RWPE2 (cell line): ENCODE measurements at regions not wholly inside any gene's neighbourhood (a gene's known extent, or its start where the extent isn't known, plus 50 kb on each side); places are given as distances from the start of the nearest gene placed in this dataset.

Experiments used
- ATAC-seq: fragments of 200-7000 bp; cut with Tn5 transposase; 3 replicates; pipeline ENCODE4 v1.9.1; 2021; ENCODE audit warnings: low read depth
- DNase-seq: peaks from one replicate; pipeline ENCODE4 v3.0.0-alpha.2; 2020; ENCODE audit warnings: low spot score
- H3K27ac ChIP-seq: fragments of 450-650 bp; 2 replicates; pipeline ENCODE4 v1.5.1; 2017; ENCODE audit warnings: mild to moderate bottlenecking; ENCODE audit not compliant: poor library complexity, severe bottlenecking
- H3K27me3 ChIP-seq: fragments of 250-450 bp; sonication (Bioruptor Pico); 2 replicates; pipeline ENCODE4 v1.5.1; 2021; ENCODE audit warnings: mild to moderate bottlenecking, moderate library complexity; ENCODE audit not compliant: insufficient read depth, poor library complexity, severe bottlenecking
- H3K36me3 ChIP-seq: fragments of 250-450 bp; sonication (Bioruptor Pico); 2 replicates; pipeline ENCODE4 v1.5.1; 2020; ENCODE audit warnings: low read depth, mild to moderate bottlenecking, moderate library complexity
- H3K4me1 ChIP-seq: fragments of 250-450 bp; sonication (Bioruptor Pico); 2 replicates; pipeline ENCODE4 v1.5.1; 2021; ENCODE audit warnings: mild to moderate bottlenecking, moderate library complexity; ENCODE audit not compliant: insufficient read depth, poor library complexity, severe bottlenecking
- H3K4me3 ChIP-seq: fragments of 250-450 bp; sonication (Bioruptor Pico); 2 replicates; pipeline ENCODE4 v1.5.1; 2021; ENCODE audit warnings: mild to moderate bottlenecking, moderate library complexity; ENCODE audit not compliant: severe bottlenecking
- H3K9me3 ChIP-seq: fragments of 250-450 bp; sonication (Bioruptor Pico); 2 replicates; pipeline ENCODE4 v1.5.1; 2021; ENCODE audit warnings: mild to moderate bottlenecking, moderate library complexity; ENCODE audit not compliant: severe bottlenecking
- TF ChIP-seq, protein P1 (sequence below): fragments of 450-650 bp; IDR thresholded peaks from one replicate; pipeline ENCODE4 v1.5.1; 2017; ENCODE audit warnings: mild to moderate bottlenecking, moderate library complexity; ENCODE audit not compliant: poor library complexity, severe bottlenecking

DNA sequence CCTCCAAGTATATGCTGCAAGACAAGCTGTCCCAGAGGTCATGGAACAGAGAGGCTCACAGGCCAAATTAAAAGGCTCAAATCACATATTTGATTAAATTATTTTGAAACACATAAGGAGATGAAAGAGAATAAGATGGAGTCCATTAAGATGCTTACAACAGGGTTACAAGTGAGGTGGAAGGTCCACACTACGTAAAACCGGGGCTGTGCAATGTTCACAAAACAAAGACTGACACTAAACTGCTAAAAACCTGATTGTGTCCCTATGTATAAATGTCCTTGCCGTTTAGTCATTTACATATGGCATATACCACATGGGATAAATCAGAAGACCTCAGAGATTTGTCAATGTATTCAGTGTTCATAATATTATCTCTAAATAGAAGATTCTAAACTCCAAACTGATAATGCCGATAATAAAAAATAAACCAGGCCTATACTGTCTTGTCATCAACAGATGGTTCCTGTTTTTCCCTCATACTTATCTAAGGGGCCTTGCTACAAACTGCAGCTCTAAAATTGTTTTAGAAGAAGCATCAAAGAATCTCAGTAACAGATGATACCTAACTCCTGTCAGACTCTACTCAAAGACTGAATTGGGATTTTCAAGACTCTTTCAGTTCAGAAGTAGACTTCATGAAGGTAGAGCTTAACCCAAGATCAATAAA, 51.8 kb upstream of the RIPOR2 start:
- no peaks in the 10 kb centered on the region for H3K36me3 ChIP-seq

DNA sequence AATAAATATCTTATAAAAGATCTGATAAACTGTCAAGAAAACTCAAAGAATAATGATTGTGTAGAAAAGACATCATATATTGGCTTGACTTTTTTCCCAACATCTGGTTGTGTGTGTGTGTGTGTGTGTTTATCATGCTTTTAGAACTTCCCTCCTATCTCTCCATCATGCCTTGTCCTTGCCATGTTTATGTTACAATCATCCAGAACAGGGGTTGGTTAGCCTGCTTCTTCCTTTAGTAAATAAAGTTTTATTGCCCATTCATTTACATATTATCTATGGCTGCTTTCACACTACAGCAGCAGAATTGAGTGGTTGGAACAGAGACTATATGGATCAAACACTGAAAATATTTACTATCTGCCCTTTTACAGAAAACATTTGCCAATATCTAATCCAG, 52.8 kb upstream of the RIPOR2 start:
- H3K27ac ChIP-seq, result no peak overlapping the region
- no peak overlapping the region for H3K4me3 ChIP-seq
- H3K36me3 ChIP-seq, result no peaks in the 10 kb centered on the region
- ATAC-seq, result no peak
- no peaks in the 10 kb centered on the region for H3K9me3 ChIP-seq
- H3K27me3 ChIP-seq, result no peaks in the 10 kb centered on the region
- DNase-seq, result no peak
- peaks cover 5% of the 10 kb centered on the region for H3K4me1 ChIP-seq
- TF ChIP-seq, protein P1, sequence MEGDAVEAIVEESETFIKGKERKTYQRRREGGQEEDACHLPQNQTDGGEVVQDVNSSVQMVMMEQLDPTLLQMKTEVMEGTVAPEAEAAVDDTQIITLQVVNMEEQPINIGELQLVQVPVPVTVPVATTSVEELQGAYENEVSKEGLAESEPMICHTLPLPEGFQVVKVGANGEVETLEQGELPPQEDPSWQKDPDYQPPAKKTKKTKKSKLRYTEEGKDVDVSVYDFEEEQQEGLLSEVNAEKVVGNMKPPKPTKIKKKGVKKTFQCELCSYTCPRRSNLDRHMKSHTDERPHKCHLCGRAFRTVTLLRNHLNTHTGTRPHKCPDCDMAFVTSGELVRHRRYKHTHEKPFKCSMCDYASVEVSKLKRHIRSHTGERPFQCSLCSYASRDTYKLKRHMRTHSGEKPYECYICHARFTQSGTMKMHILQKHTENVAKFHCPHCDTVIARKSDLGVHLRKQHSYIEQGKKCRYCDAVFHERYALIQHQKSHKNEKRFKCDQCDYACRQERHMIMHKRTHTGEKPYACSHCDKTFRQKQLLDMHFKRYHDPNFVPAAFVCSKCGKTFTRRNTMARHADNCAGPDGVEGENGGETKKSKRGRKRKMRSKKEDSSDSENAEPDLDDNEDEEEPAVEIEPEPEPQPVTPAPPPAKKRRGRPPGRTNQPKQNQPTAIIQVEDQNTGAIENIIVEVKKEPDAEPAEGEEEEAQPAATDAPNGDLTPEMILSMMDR, result no peak

More for the DNA sequence above, 51.8 kb upstream of the RIPOR2 start:
- Histone ChIP-seq H3K27ac (no peak overlapping the region), H3K9me3 (no peaks in the 10 kb centered on the region), H3K4me3 (no peak overlapping the region), H3K27me3 (no peaks in the 10 kb centered on the region), H3K4me1 (peaks cover 5% of the 10 kb centered on the region)
- ATAC-seq (no peak), DNase-seq (no peak)
- TF ChIP-seq, protein P1, result no peak

DNA sequence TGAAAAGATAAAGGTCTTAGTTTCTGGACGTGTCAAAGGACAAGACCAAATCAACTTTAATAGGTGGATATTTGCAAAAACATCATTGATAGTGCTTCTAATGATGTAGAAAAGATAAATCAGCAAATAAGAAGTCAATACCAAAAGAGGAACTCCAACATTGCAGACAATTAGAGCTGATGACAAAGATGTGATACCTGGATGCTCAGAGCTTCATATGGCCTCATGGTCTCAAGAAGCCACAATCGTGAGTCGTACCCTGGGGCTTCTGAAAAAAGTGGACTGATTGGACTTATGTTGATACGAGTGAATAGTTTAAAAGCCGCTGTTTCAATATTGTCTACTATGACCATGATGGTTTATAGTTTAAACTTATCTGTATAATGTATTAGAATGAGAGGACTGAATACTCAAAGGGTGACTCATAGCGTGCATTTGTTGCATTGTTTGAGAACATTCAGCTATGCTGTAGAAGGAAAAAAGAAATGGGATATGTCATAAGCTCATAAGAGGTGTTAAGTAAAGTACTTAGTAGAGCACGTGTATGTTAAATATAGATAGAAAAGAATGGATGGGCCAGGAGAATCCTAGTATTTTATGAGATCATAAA, 54.6 kb upstream of the RIPOR2 start:
- Histone ChIP-seq H3K4me1 (peaks cover 3% of the 10 kb centered on the region), H3K9me3 (no peaks in the 10 kb centered on the region), H3K27ac (no peak overlapping the region), H3K36me3 (no peaks in the 10 kb centered on the region), H3K27me3 (no peaks in the 10 kb centered on the region), H3K4me3 (no peak overlapping the region)
- ATAC-seq, result peak; percentile 77
- no peak for DNase-seq
- TF ChIP-seq, protein P1, result no peak

DNA sequence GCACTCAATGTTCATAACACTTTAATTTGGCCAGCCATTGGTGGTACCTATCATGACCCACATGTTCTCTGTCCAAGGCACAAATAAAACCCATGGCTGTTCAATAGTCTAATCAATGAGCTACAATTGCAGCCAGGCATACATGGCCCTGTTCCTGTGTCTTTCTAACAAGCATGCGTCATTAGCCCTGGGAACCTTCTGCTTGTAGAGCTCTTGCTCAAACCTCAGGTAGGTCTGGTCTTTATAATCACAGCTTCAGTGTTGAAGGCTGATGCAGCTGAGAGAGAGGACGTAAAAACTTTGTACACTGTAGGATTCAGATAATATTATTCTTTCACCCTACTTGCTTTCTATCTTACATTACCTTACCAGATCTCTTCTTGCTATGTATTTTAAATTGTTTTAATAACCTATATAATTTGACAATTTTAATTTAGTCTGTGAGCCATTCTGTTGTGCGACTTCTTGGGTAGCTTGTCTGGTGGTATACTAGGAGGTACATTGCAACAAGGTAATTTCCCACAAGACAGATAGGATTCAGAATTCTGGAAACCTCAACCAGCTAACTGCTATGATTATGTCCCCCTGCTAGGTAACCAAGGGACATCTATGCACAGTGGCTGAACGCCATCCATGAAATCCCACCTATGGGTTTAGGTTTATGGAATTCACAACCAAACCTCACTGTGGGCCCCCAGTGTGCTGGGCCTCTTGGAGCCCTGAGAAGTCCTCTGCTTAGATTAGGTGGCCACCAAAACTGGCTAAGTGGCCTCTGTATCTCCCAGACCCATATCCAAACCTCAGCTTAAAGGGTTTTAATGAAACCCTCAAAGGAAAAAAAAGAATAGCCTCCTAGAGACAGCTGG, 55.4 kb upstream of the RIPOR2 start:
- Histone ChIP-seq H3K4me1 (no peaks in the 10 kb centered on the region), H3K27me3 (no peaks in the 10 kb centered on the region), H3K4me3 (no peak overlapping the region), H3K36me3 (no peaks in the 10 kb centered on the region), H3K9me3 (no peaks in the 10 kb centered on the region), H3K27ac (no peak overlapping the region)
- TF ChIP-seq, protein P1, result no peak
- ATAC-seq (no peak), DNase-seq (no peak)
